GM23338 (cell line): ENCODE measurements at regions not wholly inside any gene's neighbourhood (a gene's known extent, or its start where the extent isn't known, plus 50 kb on each side); places are given as distances from the start of the nearest gene placed in this dataset.
A peak's percentile ranks its signal among the peaks of the same experiment; 100 is the strongest.

Experiments used
- ATAC-seq: fragments of 200-7000 bp; cut with Tn5 transposase; 3 replicates; pipeline ENCODE4 v1.9.1; 2020
- DNase-seq: peaks from one replicate; pipeline ENCODE4 v3.0.0-alpha.2; 2015; ENCODE audit warnings: low spot score
- H2AFZ ChIP-seq: fragments of 200-600 bp; sonication (generic); 2 replicates; pipeline ENCODE4 v1.8.0; 2016; ENCODE audit warnings: antibody characterized with exemption, mild to moderate bottlenecking, moderate library complexity
- H3F3A ChIP-seq: fragments of 200-600 bp; sonication (generic); replicated peaks from 2 replicates; pipeline ENCODE4 v1.8.0; 2017; ENCODE audit warnings: antibody characterized with exemption, mixed run types, low read depth
- H3K27ac ChIP-seq: fragments of 200-600 bp; sonication (generic); 2 replicates; pipeline ENCODE4 v1.6.1; 2016; ENCODE audit warnings: low read depth
- H3K27me3 ChIP-seq: fragments of 200-600 bp; sonication (generic); 2 replicates; pipeline ENCODE4 v1.8.0; 2016; ENCODE audit warnings: mild to moderate bottlenecking, mixed run types, moderate library complexity; ENCODE audit not compliant: insufficient read depth
- H3K36me3 ChIP-seq: fragments of 200-600 bp; sonication (generic); 2 replicates; pipeline ENCODE4 v1.8.0; 2016; ENCODE audit warnings: mild to moderate bottlenecking; ENCODE audit not compliant: insufficient read depth
- H3K4me1 ChIP-seq: fragments of 200-600 bp; sonication (generic); 2 replicates; pipeline ENCODE4 v1.8.0; 2016; ENCODE audit warnings: mild to moderate bottlenecking, moderate library complexity; ENCODE audit not compliant: insufficient read depth
- H3K4me2 ChIP-seq: fragments of 200-600 bp; sonication (generic); 2 replicates; pipeline ENCODE4 v1.7.1; 2017; ENCODE audit warnings: mixed run types
- H3K4me3 ChIP-seq: fragments of 200-600 bp; sonication (generic); 2 replicates; pipeline ENCODE4 v1.6.1; 2016; ENCODE audit warnings: mixed run types
- H3K79me2 ChIP-seq: fragments of 200-600 bp; sonication (generic); replicated peaks from 2 replicates; pipeline ENCODE4 v1.8.0; 2017; ENCODE audit warnings: mild to moderate bottlenecking; ENCODE audit not compliant: insufficient read depth
- H3K9me2 ChIP-seq: fragments of 200-600 bp; sonication (generic); 2 replicates; pipeline ENCODE4 v1.8.0; 2017; ENCODE audit not compliant: insufficient read depth
- H4K20me1 ChIP-seq: fragments of 200-600 bp; sonication (generic); replicated peaks from 2 replicates; pipeline ENCODE4 v1.8.0; 2017; ENCODE audit warnings: mild to moderate bottlenecking; ENCODE audit not compliant: insufficient read depth
- H3K27ac Mint-ChIP-seq: 2 replicates; pipeline ENCODE4 v1.8.0; 2020; ENCODE audit warnings: inconsistent platforms, mild to moderate bottlenecking, moderate library complexity, mixed read lengths
- H3K27me3 Mint-ChIP-seq: 3 replicates; pipeline ENCODE4 v1.8.0; 2022; ENCODE audit warnings: low read depth, mild to moderate bottlenecking, moderate library complexity, mixed read lengths, inconsistent platforms; ENCODE audit not compliant: insufficient read depth, poor library complexity
- H3K36me3 Mint-ChIP-seq: 3 replicates; pipeline ENCODE4 v1.8.0; 2021; ENCODE audit warnings: low read depth, mild to moderate bottlenecking, inconsistent platforms, moderate library complexity, mixed read lengths
- H3K4me1 Mint-ChIP-seq: 3 replicates; pipeline ENCODE4 v1.8.0; 2020; ENCODE audit warnings: mild to moderate bottlenecking, inconsistent platforms, mixed read lengths
- H3K4me3 Mint-ChIP-seq: 3 replicates; pipeline ENCODE4 v1.8.0; 2021; ENCODE audit warnings: moderate library complexity, mild to moderate bottlenecking, inconsistent platforms, mixed read lengths
- H3K9me3 Mint-ChIP-seq: 3 replicates; pipeline ENCODE4 v1.8.0; 2020; ENCODE audit warnings: moderate library complexity, mild to moderate bottlenecking, inconsistent platforms, mixed read lengths
- CREB1 ChIP-seq: fragments of 250-450 bp; sonication (Bioruptor Pico); IDR thresholded peaks from 2 replicates; pipeline ENCODE4 v1.5.0; 2020; ENCODE audit warnings: low read depth, mild to moderate bottlenecking, moderate library complexity
- ETS1 ChIP-seq: IDR thresholded peaks from 2 replicates; pipeline ENCODE4 v1.6.1; 2016; ENCODE audit warnings: antibody characterized with exemption
- EZH2 ChIP-seq: fragments of 200-600 bp; sonication (generic); IDR thresholded peaks from one replicate; pipeline ENCODE4 v1.8.0; 2017; ENCODE audit warnings: antibody characterized with exemption, mild to moderate bottlenecking, low read depth; ENCODE audit not compliant: unreplicated experiment
- EZH2phosphoT487 ChIP-seq: fragments of 200-600 bp; sonication (generic); IDR thresholded peaks from one replicate; pipeline ENCODE4 v1.8.1; 2018; ENCODE audit warnings: antibody characterized with exemption; ENCODE audit not compliant: unreplicated experiment
- NANOG ChIP-seq: IDR thresholded peaks from 2 replicates; pipeline ENCODE4 v1.6.1; 2016; ENCODE audit warnings: antibody characterized with exemption, borderline replicate concordance
- POLR2AphosphoS5 ChIP-seq: IDR thresholded peaks from 2 replicates; pipeline ENCODE4 v1.6.1; 2016; ENCODE audit warnings: antibody characterized with exemption, low read depth
- ZNF114 ChIP-seq: fragments of 250-450 bp; sonication (Bioruptor Pico); IDR thresholded peaks from 2 replicates; pipeline ENCODE4 v1.5.0; 2020; ENCODE audit warnings: mild to moderate bottlenecking, moderate library complexity
- ZNF331 ChIP-seq: fragments of 250-450 bp; sonication (Bioruptor Pico); IDR thresholded peaks from 2 replicates; pipeline ENCODE4 v1.5.0; 2020; ENCODE audit warnings: low read depth, mild to moderate bottlenecking, moderate library complexity
- ZNF462 ChIP-seq: fragments of 250-450 bp; sonication (Bioruptor Pico); IDR thresholded peaks from 2 replicates; pipeline ENCODE4 v1.5.0; 2020; ENCODE audit warnings: mild to moderate bottlenecking, moderate library complexity

GRCh38 chr15:79373113-79373512, 59.0 kb upstream of the MINAR1 start:
- Histone ChIP-seq H3K4me3 (no peak overlapping the region; the same call in 1 of the 2 replicates), H3K27ac (no peak overlapping the region), H3F3A (no peaks in the 10 kb centered on the region), H3K36me3 (no peaks in the 10 kb centered on the region), H3K27me3 (no peaks in the 10 kb centered on the region), H3K9me2 (peaks cover 11% of the 10 kb centered on the region), H4K20me1 (no peaks in the 10 kb centered on the region), H3K4me2 (0 out of 2 replicates have a peak overlapping the region, but pooled peaks have one; percentile 7), H3K79me2 (no peaks in the 10 kb centered on the region), H3K4me1 (peaks cover 14% of the 10 kb centered on the region), H2AFZ (no peak overlapping the region)
- Mint-ChIP-seq H3K36me3 (peaks cover 11% of the 10 kb centered on the region), H3K9me3 (peaks cover 6% of the 10 kb centered on the region), H3K27ac (no peak overlapping the region), H3K4me1 (peaks cover 32% of the 10 kb centered on the region), H3K27me3 (peaks cover 4% of the 10 kb centered on the region), H3K4me3 (no peak overlapping the region)
- ATAC-seq (no peak), DNase-seq (no peak)
- TF ChIP-seq NANOG (no peak), ZNF462 (CRISPR knock-in tag) (no peak), CREB1 (no peak), POLR2AphosphoS5 (no peak), ZNF114 (CRISPR knock-in tag) (no peak)

- Mint-ChIP-seq H3K9me3 (peaks cover 6% of the 10 kb centered on the region), H3K4me3 (no peak overlapping the region), H3K27ac (0 out of 2 replicates have a peak overlapping the region, but pooled peaks have one; percentile 4), H3K36me3 (peaks cover 14% of the 10 kb centered on the region), H3K4me1 (peaks cover 26% of the 10 kb centered on the region), H3K27me3 (peaks cover 3% of the 10 kb centered on the region)
- Histone ChIP-seq H3K27me3 (no peaks in the 10 kb centered on the region), H3K79me2 (no peaks in the 10 kb centered on the region), H3K36me3 (no peaks in the 10 kb centered on the region), H3F3A (no peaks in the 10 kb centered on the region), H3K4me2 (peak overlapping the region; percentile 7; the same call in 1 of the 2 replicates), H3K4me3 (no peak overlapping the region), H2AFZ (no peak overlapping the region), H3K27ac (no peak overlapping the region), H3K9me2 (peaks cover 11% of the 10 kb centered on the region), H4K20me1 (no peaks in the 10 kb centered on the region), H3K4me1 (peaks cover 12% of the 10 kb centered on the region)
- ATAC-seq (peak; percentile 81), DNase-seq (peak; percentile 47)
- no peak for TF ChIP-seq NANOG
- TF ChIP-seq ZNF331: no peak
- TF ChIP-seq CREB1: no peak
- no peak for TF ChIP-seq EZH2phosphoT487
- TF ChIP-seq EZH2: no peak
- TF ChIP-seq ETS1: no peak
- no peak for TF ChIP-seq ZNF114 (CRISPR knock-in tag)
These were observed 58.4 kb upstream of the MINAR1 start for GRCh38 chr15:79373728-79374127.
